B cell (primary cell): ENCODE measurements at regions not wholly inside any gene's neighbourhood (a gene's known extent, or its start where the extent isn't known, plus 50 kb on each side); places are given as distances from the start of the nearest gene placed in this dataset.

Experiments
- ATAC-seq: fragments of 200-7000 bp; cut with Tn5 transposase; one replicate; pipeline ENCODE4 v1.10.0; 2021; ENCODE audit warnings: low read depth, mild to moderate bottlenecking, moderate number of reproducible peaks, moderate library complexity
- CTCF ChIA-PET: fragments of 350-600 bp; sonication (Branson Sonifier 250); formaldehyde crosslinking; loops from one replicate; lab custom pipeline; 2021; ENCODE audit warnings: antibody characterized with exemption, inconsistent platforms; lab: Charles Lee
- POLR2A ChIA-PET: fragments of 350-600 bp; sonication (Branson Sonifier 250); formaldehyde crosslinking; loops from one replicate; lab custom pipeline; 2021; ENCODE audit warnings: antibody characterized with exemption; lab: Charles Lee
- DNase-seq: peaks from one replicate; pipeline ENCODE4 v3.0.0; 2013
- H2AFZ ChIP-seq: 2 replicates; pipeline ENCODE4 v1.6.1; 2012; ENCODE audit warnings: mild to moderate bottlenecking, low read depth, low read length; ENCODE audit not compliant: insufficient read depth, poor library complexity, severe bottlenecking
- H3K27ac ChIP-seq, 2 donors: 1 replicate in 1 of 2; 2 replicates in 1 of 2; pipeline ENCODE4 v1.5.1; 2012 to 2013; ENCODE audit warnings: low read length in 2 of 2, mild to moderate bottlenecking in 2 of 2, moderate library complexity in 1 of 2
- H3K27me3 ChIP-seq, 4 experiments: fragments of 200-600 bp in 1 of 4; sonication (generic) in 1 of 4; replicated peaks in 1 of 4; 1 replicate in 2 of 4; 2 replicates in 2 of 4; pipeline versions ENCODE4 v1.6.1 to v1.7.0; 2013 to 2016; ENCODE audit warnings: low read length in 3 of 4, mild to moderate bottlenecking in 2 of 4, mixed read lengths in 1 of 4, moderate library complexity in 1 of 4; ENCODE audit not compliant: insufficient read depth in 4 of 4, control insufficient read depth in 3 of 4; ENCODE audit errors: control extremely low read depth in 1 of 4
- H3K36me3 ChIP-seq, 2 experiments: replicated peaks in 1 of 2; 1 replicate in 1 of 2; 2 replicates in 1 of 2; pipeline versions ENCODE4 v1.6.1 to v1.7.1; 2013; ENCODE audit warnings: low read length in 1 of 2; ENCODE audit not compliant: insufficient read depth in 2 of 2, control insufficient read depth in 1 of 2; ENCODE audit errors: control extremely low read depth in 1 of 2, extremely low read depth in 1 of 2
- H3K4me1 ChIP-seq, 2 donors: fragments of 200-600 bp in 1 of 2; sonication (generic) in 1 of 2; 1 replicate in 1 of 2; 2 replicates in 1 of 2; pipeline versions ENCODE4 v1.5.1 to v1.6.1; 2013 to 2017; ENCODE audit warnings: low read length in 2 of 2; ENCODE audit not compliant: control insufficient read depth in 2 of 2, insufficient read depth in 2 of 2
- H3K4me2 ChIP-seq: replicated peaks from 2 replicates; pipeline ENCODE3; 2012; ENCODE audit warnings: mild to moderate bottlenecking, low read depth, low read length; ENCODE audit not compliant: poor library complexity, severe bottlenecking
- H3K4me3 ChIP-seq, 5 experiments: fragments of 200-600 bp in 1 of 5; sonication (generic) in 1 of 5; 1 replicate in 3 of 5; 2 replicates in 2 of 5; pipeline versions ENCODE4 v1.5.1 to v1.7.0; 2011 to 2016; ENCODE audit warnings: low read length in 4 of 5, mild to moderate bottlenecking in 4 of 5, low read depth in 2 of 5, control low read depth in 1 of 5, moderate library complexity in 1 of 5; ENCODE audit not compliant: insufficient read depth in 1 of 5; ENCODE audit errors: control extremely low read depth in 1 of 5, extremely low read depth in 1 of 5
- H3K79me2 ChIP-seq: fragments of 200-600 bp; sonication (generic); one replicate; pipeline ENCODE4 v1.6.0; 2016; ENCODE audit warnings: low read length; ENCODE audit not compliant: control insufficient read depth, insufficient read depth
- H3K9ac ChIP-seq: fragments of 200-600 bp; sonication (generic); 2 replicates; pipeline ENCODE4 v1.6.1; 2017; ENCODE audit warnings: mild to moderate bottlenecking, low read length, moderate library complexity
- H3K9me3 ChIP-seq, 3 donors: one replicate each; pipeline versions ENCODE4 v1.6.1 to v1.7.1; 2013; ENCODE audit warnings: low read length in 2 of 3; ENCODE audit not compliant: control insufficient read depth in 2 of 3, insufficient read depth in 1 of 3; ENCODE audit errors: control extremely low read depth in 1 of 3
- H4K20me1 ChIP-seq: 2 replicates; pipeline ENCODE4 v1.6.0; 2012; ENCODE audit warnings: mild to moderate bottlenecking, low read length; ENCODE audit not compliant: insufficient read depth, control insufficient read depth, poor library complexity, severe bottlenecking
- H3K27ac Mint-ChIP-seq: one replicate; pipeline ENCODE4 v1.8.0; 2021; ENCODE audit warnings: mixed read lengths
- H3K27me3 Mint-ChIP-seq: one replicate; pipeline ENCODE4 v1.8.0; 2021; ENCODE audit warnings: mixed read lengths
- H3K4me1 Mint-ChIP-seq: one replicate; pipeline ENCODE4 v1.8.0; 2021; ENCODE audit warnings: mixed read lengths
- H3K4me3 Mint-ChIP-seq: one replicate; pipeline ENCODE4 v1.8.0; 2021; ENCODE audit warnings: mixed read lengths
- H3K9me3 Mint-ChIP-seq: one replicate; pipeline ENCODE4 v1.8.0; 2022; ENCODE audit warnings: mixed read lengths; ENCODE audit not compliant: insufficient read depth
- CTCF ChIP-seq: fragments of 200-600 bp; IDR thresholded peaks from one replicate; pipeline ENCODE4 v1.8.0; 2022; ENCODE audit warnings: antibody characterized with exemption, mild to moderate bottlenecking
- EZH2 ChIP-seq: IDR thresholded peaks from 2 replicates; pipeline ENCODE4 v1.6.1; 2012; ENCODE audit warnings: borderline replicate concordance, low read depth, mild to moderate bottlenecking, moderate library complexity, low read length; ENCODE audit not compliant: insufficient read depth, poor library complexity, severe bottlenecking
- WGBS: methylation state at CpG from one replicate; pipeline ENCODE4 v1.1.5; 2013; ENCODE audit warnings: missing lambda C conversion rate; ENCODE audit not compliant: insufficient coverage; 5-methylcytosine and 5-hydroxymethylcytosine counted together
- intact Hi-C: fragments of 100-400 bp; cut with micrococcal nuclease; formaldehyde crosslinking; loops from one replicate; pipeline ENCODE4 v1.10.0; 2022

GRCh38 chr14:81801921-81802320 is 268.3 kb upstream of the SEL1L start:
- Histone ChIP-seq H3K4me1 (no peaks in the 10 kb centered on the region), H3K4me2 (no peak overlapping the region), H3K4me3 (no peak overlapping the region), H3K27ac (no peak overlapping the region), H2AFZ (no peak overlapping the region), H3K9me3 (no peaks in the 10 kb centered on the region), H3K9ac (no peak overlapping the region), H3K36me3 (no peaks in the 10 kb centered on the region), H4K20me1 (no peaks in the 10 kb centered on the region), H3K79me2 (no peaks in the 10 kb centered on the region), H3K27me3 (no peaks in the 10 kb centered on the region)
- H3K27ac Mint-ChIP-seq, result no peak overlapping the region
- POLR2A ChIA-PET, result no interaction called here
- no peak overlapping the region for H3K4me3 Mint-ChIP-seq
- intact Hi-C loops, result no loop called here
- H3K27me3 Mint-ChIP-seq, result no peaks in the 10 kb centered on the region
- H3K9me3 Mint-ChIP-seq, result no peaks in the 10 kb centered on the region
- CTCF ChIA-PET, result no interaction called here
- no peaks in the 10 kb centered on the region for H3K4me1 Mint-ChIP-seq
- 98% methylated on average over 4 of the region's 5 CpGs for WGBS
- no peak for ATAC-seq
- DNase-seq, result no peak
- TF ChIP-seq CTCF, result no peak
- no peak for TF ChIP-seq EZH2

GRCh38 chr14:81802341-81802740 is 268.7 kb upstream of the SEL1L start:
- no peak overlapping the region for H3K4me3 ChIP-seq
- H3K4me2 ChIP-seq, result no peak overlapping the region
- no peaks in the 10 kb centered on the region for H3K27me3 Mint-ChIP-seq
- no peak overlapping the region for H3K4me3 Mint-ChIP-seq
- H3K36me3 ChIP-seq, result no peaks in the 10 kb centered on the region
- H3K4me1 ChIP-seq, result no peaks in the 10 kb centered on the region
- no peaks in the 10 kb centered on the region for H3K79me2 ChIP-seq
- H4K20me1 ChIP-seq, result no peaks in the 10 kb centered on the region
- no peak overlapping the region for H3K27ac ChIP-seq
- H3K9me3 ChIP-seq, result no peaks in the 10 kb centered on the region
- POLR2A ChIA-PET, result no interaction called here
- ATAC-seq (no peak), DNase-seq (no peak)
- H2AFZ ChIP-seq, result no peak overlapping the region
- CTCF ChIA-PET, result no interaction called here
- H3K27me3 ChIP-seq, result no peaks in the 10 kb centered on the region
- no peak overlapping the region for H3K27ac Mint-ChIP-seq
- H3K9me3 Mint-ChIP-seq, result peaks cover under 1% of the 10 kb centered on the region
- intact Hi-C loops, result no loop called here
- no peak overlapping the region for H3K9ac ChIP-seq
- TF ChIP-seq EZH2, result no peak
- no peak for TF ChIP-seq CTCF
- no peaks in the 10 kb centered on the region for H3K4me1 Mint-ChIP-seq
- WGBS, result no CpG with 5 or more reads among the region's 2 CpGs
